HepG2 (cell line): ENCODE measurements at regions not wholly inside any gene's neighbourhood (a gene's known extent, or its start where the extent isn't known, plus 50 kb on each side); places are given as distances from the start of the nearest gene placed in this dataset.

ENCODE experiments used
- ATAC-seq: fragments of 200-7000 bp; cut with Tn5 transposase; 3 replicates; pipeline ENCODE4 v1.9.1; 2020; ENCODE audit warnings: mild to moderate bottlenecking, moderate library complexity
- BruUV-seq: library from RNA; stranded (reverse); fragments of 400-500 nt; replicated peaks from 2 replicates; lab custom pipeline; 2021; lab: Mats Ljungman, UMichigan
- CTCF ChIA-PET: fragments of 300-600 bp; formaldehyde crosslinking; extraction: SDS; loops from one replicate; lab custom pipeline; 2021; ENCODE audit warnings: low total read pairs, inconsistent platforms, low intra/inter-chr PET ratio; lab: Yijun Ruan, JAX
- POLR2A ChIA-PET: fragments of 350-600 bp; sonication (Branson Sonifier 250); formaldehyde crosslinking; loops from one replicate; lab custom pipeline; 2020; ENCODE audit warnings: antibody characterized with exemption, inconsistent platforms; lab: Yijun Ruan, JAX
- DNase-seq: peaks from one replicate; pipeline ENCODE4 v3.0.0-alpha.2; 2015; ENCODE audit warnings: low spot score
- FAIRE-seq: peaks from 3 replicates; lab custom pipeline; 2011; peaks lifted over from hg19 to GRCh38; lab: Jason Lieb, UNC
- H2AFZ ChIP-seq: one replicate; pipeline ENCODE4 v1.6.1; 2011; ENCODE audit warnings: low read length, inconsistent platforms
- H3K27ac ChIP-seq: fragments of 300-600 bp; 3 replicates; pipeline ENCODE4 v1.8.0; 2011; ENCODE audit warnings: mixed run types, mild to moderate bottlenecking, mixed read lengths, low read length, inconsistent platforms; ENCODE audit not compliant: insufficient read depth; ENCODE audit errors: extremely low read length
- H3K27me3 ChIP-seq, 2 experiments: fragments of 200-600 bp in 1 of 2; 2 replicates in 1 of 2; 3 replicates in 1 of 2; pipeline versions ENCODE4 v1.6.0 to v1.8.0; 2011; ENCODE audit warnings: low read length in 2 of 2, mild to moderate bottlenecking in 2 of 2, moderate library complexity in 2 of 2, inconsistent platforms in 1 of 2; ENCODE audit not compliant: insufficient read depth in 2 of 2, control insufficient read depth in 1 of 2
- H3K36me3 ChIP-seq, 2 experiments: fragments of 200-600 bp in 1 of 2; replicated peaks in 1 of 2; 2 replicates in 1 of 2; 3 replicates in 1 of 2; pipeline versions ENCODE4 v1.5.1 to v1.8.0; 2011; ENCODE audit warnings: low read length in 2 of 2, inconsistent platforms in 1 of 2; ENCODE audit not compliant: insufficient read depth in 2 of 2, control insufficient read depth in 1 of 2
- H3K4me1 ChIP-seq: 2 replicates; pipeline ENCODE4 v1.5.1; 2012; ENCODE audit warnings: low read length, inconsistent platforms; ENCODE audit not compliant: insufficient read depth
- H3K4me2 ChIP-seq: 2 replicates; pipeline ENCODE4 v1.6.0; 2011; ENCODE audit warnings: low read depth, low read length, inconsistent platforms
- H3K4me3 ChIP-seq, 3 experiments: fragments of 200-600 bp in 1 of 3; sonication (generic), shearing (Covaris generic) in 1 of 3; replicated peaks in 1 of 3; 2 replicates each; pipeline ENCODE4 v1.5.1; 2011 to 2016; ENCODE audit warnings: low read length in 3 of 3, inconsistent platforms in 2 of 3, low read depth in 2 of 3, mild to moderate bottlenecking in 2 of 3, control low read depth in 1 of 3, mixed read lengths in 1 of 3; ENCODE audit not compliant: insufficient read depth in 1 of 3
- H3K79me2 ChIP-seq: one replicate; pipeline ENCODE4 v1.6.1; 2011; ENCODE audit warnings: low read length, inconsistent platforms; ENCODE audit not compliant: insufficient read depth
- H3K9ac ChIP-seq: 2 replicates; pipeline ENCODE4 v1.6.0; 2011; ENCODE audit warnings: mild to moderate bottlenecking, low read depth, low read length, inconsistent platforms; ENCODE audit not compliant: insufficient read depth
- H3K9me3 ChIP-seq: 2 replicates; pipeline ENCODE4 v1.5.1; 2012; ENCODE audit warnings: mild to moderate bottlenecking, low read length
- H4K20me1 ChIP-seq: 2 replicates; pipeline ENCODE4 v1.6.0; 2011; ENCODE audit warnings: inconsistent platforms, mild to moderate bottlenecking, low read length, moderate library complexity; ENCODE audit not compliant: insufficient read depth
- CHD2 ChIP-seq: IDR thresholded peaks from 2 replicates; pipeline ENCODE4 v1.6.1; 2011; ENCODE audit warnings: low read depth, low read length, improper control_type of control experiment
- MAFK ChIP-seq, 2 experiments: IDR thresholded peaks in 1 of 2; conservative IDR thresholded peaks in 1 of 2; 2 replicates each; pipeline ENCODE4 v1.6.1; 2011; ENCODE audit warnings: improper control_type of control experiment in 2 of 2, low read length in 2 of 2
- PHF20 ChIP-seq: sonication (generic); formaldehyde crosslinking; IDR thresholded peaks from 2 replicates; pipeline ENCODE4 v1.5.0; 2020; ENCODE audit warnings: mild to moderate bottlenecking, missing genetic modification reagents
- PRPF4 ChIP-seq: fragments of 200-400 bp; formaldehyde crosslinking; IDR thresholded peaks from 2 replicates; pipeline ENCODE4 v1.6.1; 2016; ENCODE audit warnings: low read length, low read depth; ENCODE audit not compliant: poor library complexity, severe bottlenecking
- SALL1 ChIP-seq: sonication (generic); formaldehyde crosslinking; IDR thresholded peaks from 2 replicates; pipeline ENCODE4 v1.8.0; 2022; ENCODE audit warnings: mild to moderate bottlenecking, missing genetic modification reagents
- ZBTB20 ChIP-seq: sonication (generic); formaldehyde crosslinking; IDR thresholded peaks from 2 replicates; pipeline ENCODE4 v1.8.1; 2023; ENCODE audit warnings: missing genetic modification reagents, low read depth, mild to moderate bottlenecking, borderline replicate concordance
- ZBTB43 ChIP-seq: sonication (generic); formaldehyde crosslinking; conservative IDR thresholded peaks from 2 replicates; pipeline ENCODE4 v1.4.0; 2020; ENCODE audit warnings: missing genetic modification reagents
- ZKSCAN1 ChIP-seq: fragments of 150-350 bp; IDR thresholded peaks from 2 replicates; pipeline ENCODE4 v1.6.1; 2014; ENCODE audit warnings: low read length
- ZNF446 ChIP-seq: sonication (generic); formaldehyde crosslinking; IDR thresholded peaks from 2 replicates; pipeline ENCODE4 v1.5.0; 2020; ENCODE audit warnings: mild to moderate bottlenecking, missing genetic modification reagents
- ZNF543 ChIP-seq: sonication (generic); formaldehyde crosslinking; IDR thresholded peaks from 2 replicates; pipeline ENCODE4 v1.4.0; 2020; ENCODE audit warnings: mild to moderate bottlenecking, missing genetic modification reagents
- ZSCAN20 ChIP-seq: sonication (generic); formaldehyde crosslinking; IDR thresholded peaks from 2 replicates; pipeline ENCODE4 v1.4.0; 2020; ENCODE audit warnings: missing genetic modification reagents, mild to moderate bottlenecking, borderline replicate concordance
- WGBS: methylation state at CpG from one replicate; pipeline ENCODE4 v1.1.6; 2017; ENCODE audit warnings: low lambda C conversion rate; 5-methylcytosine and 5-hydroxymethylcytosine counted together
- in situ Hi-C: cut with HindIII; loops from 2 replicates; pipeline ENCODE4 v1.10.0; 2017; ENCODE audit warnings: low pct_unique_long_range_greater_than_20kb; ENCODE audit not compliant: extremely low pct_ligation_motif_present
- intact Hi-C: fragments of 100-400 bp; cut with micrococcal nuclease; formaldehyde crosslinking; loops from one replicate; pipeline ENCODE4 v1.10.0; 2022; ENCODE audit not compliant: unreplicated experiment

GRCh38 chr3:40817017-40817416, 292.3 kb downstream of the ZNF621 start:
- in situ Hi-C loops (no loop called here), intact Hi-C loops (no loop called here)
- Histone ChIP-seq H3K4me3 (no peak overlapping the region), H3K9ac (no peak overlapping the region), H3K27me3 (peaks cover 0 to 4% of the 10 kb centered on the region in 2 experiments; a peak in 1 of 5 replicates), H3K4me2 (no peak overlapping the region), H3K36me3 (no peaks in the 10 kb centered on the region), H2AFZ (no peak overlapping the region), H4K20me1 (no peaks in the 10 kb centered on the region), H3K79me2 (no peaks in the 10 kb centered on the region), H3K27ac (no peak overlapping the region), H3K4me1 (no peaks in the 10 kb centered on the region), H3K9me3 (no peaks in the 10 kb centered on the region)
- BruUV-seq, result no TSS peak
- POLR2A ChIA-PET, result no interaction called here
- ATAC-seq, result no peak
- FAIRE-seq, result no peak
- TF ChIP-seq ZKSCAN1 (no peak), ZBTB43 (CRISPR knock-in tag) (no peak), ZNF543 (no peak), ZSCAN20 (CRISPR knock-in tag) (no peak), PRPF4 (no peak), PHF20 (no peak), SALL1 (no peak), CHD2 (no peak), ZBTB20 (CRISPR knock-in tag) (no peak)
- no peak for DNase-seq
- CTCF ChIA-PET, result no interaction called here

- ATAC-seq (no peak), FAIRE-seq (no peak), DNase-seq (no peak)
- ChIA-PET POLR2A (no interaction called here), CTCF (no interaction called here)
- TF ChIP-seq ZNF446, result no peak
- TF ChIP-seq MAFK (conservative IDR thresholded peaks at IDR 0.05 in 1 of 2, IDR thresholded peaks at IDR 0.05 in 1 of 2; ENCODE audit: low read length in 2 of 2), result no peak
- Histone ChIP-seq H3K36me3 (no peaks in the 10 kb centered on the region), H3K9me3 (no peaks in the 10 kb centered on the region), H4K20me1 (no peaks in the 10 kb centered on the region), H3K27me3 (no peaks in the 10 kb centered on the region), H3K4me3 (no peak overlapping the region), H3K4me1 (no peaks in the 10 kb centered on the region), H3K79me2 (no peaks in the 10 kb centered on the region), H3K4me2 (no peak overlapping the region), H3K9ac (no peak overlapping the region), H2AFZ (no peak overlapping the region), H3K27ac (no peak overlapping the region)
- in situ Hi-C loops (no loop called here), intact Hi-C loops (no loop called here)
- 62% methylated on average over 1 of the region's 1 CpG for WGBS
- BruUV-seq, result no TSS peak
Observed at GRCh38 chr3:40821315-40821714, 296.6 kb downstream of the ZNF621 start.
